GM12878 (cell line): ENCODE measurements at regions not wholly inside any gene's neighbourhood (a gene's known extent, or its start where the extent isn't known, plus 50 kb on each side); places are given as distances from the start of the nearest gene placed in this dataset.

Experiments used
- ATF2 ChIP-seq: IDR thresholded peaks from 2 replicates; pipeline ENCODE4 v1.6.1; 2012; ENCODE audit warnings: low read length, inconsistent platforms
- CHD1 ChIP-seq: IDR thresholded peaks from 2 replicates; pipeline ENCODE4 v1.6.1; 2012; ENCODE audit warnings: low read depth, low read length, improper control_type of control experiment
- CTCF ChIP-seq, 3 experiments: IDR thresholded peaks in 2 of 3; conservative IDR thresholded peaks in 1 of 3; 2 replicates each; pipeline ENCODE4 v1.5.1; 2011; ENCODE audit warnings: low read depth in 3 of 3, low read length in 3 of 3, mild to moderate bottlenecking in 3 of 3, control low read depth in 2 of 3, moderate library complexity in 2 of 3, inconsistent platforms in 1 of 3, mixed read lengths in 1 of 3; ENCODE audit not compliant: control insufficient read depth in 2 of 3, insufficient read depth in 1 of 3; ENCODE audit errors: extremely low read depth in 1 of 3
- EP300 ChIP-seq, 2 experiments: fragments of 150-350 bp in 1 of 2; IDR thresholded peaks; 2 replicates each; pipeline ENCODE4 v1.6.1; 2011 to 2012; ENCODE audit warnings: low read depth in 2 of 2, low read length in 2 of 2, borderline replicate concordance in 1 of 2, improper control_type of control experiment in 1 of 2, inconsistent platforms in 1 of 2; ENCODE audit not compliant: control insufficient read depth in 1 of 2
- EZH2 ChIP-seq: IDR thresholded peaks from 2 replicates; pipeline ENCODE4 v1.6.1; 2012; ENCODE audit warnings: low read depth, mild to moderate bottlenecking, control low read depth, inconsistent platforms, low read length, borderline replicate concordance; ENCODE audit not compliant: control insufficient read depth
- MLLT1 ChIP-seq: fragments of 450-650 bp; IDR thresholded peaks from 2 replicates; pipeline ENCODE4 v1.6.1; 2016; ENCODE audit warnings: mild to moderate bottlenecking
- ZNF217 ChIP-seq: fragments of 450-650 bp; IDR thresholded peaks from 2 replicates; pipeline ENCODE4 v1.6.1; 2017; ENCODE audit warnings: antibody characterized with exemption, mild to moderate bottlenecking

- TF ChIP-seq CHD1 (no peak), EZH2 (no peak), CTCF (IDR thresholded peaks at IDR 0.05 in 2 of 3, conservative IDR thresholded peaks at IDR 0.05 in 1 of 3; ENCODE audit: control insufficient read depth in 2 of 3, extremely low read depth in 1 of 3, insufficient read depth in 1 of 3, low read depth in 3 of 3, low read length in 3 of 3) (no peak), ATF2 (no peak), MLLT1 (no peak), EP300 (IDR thresholded peaks at IDR 0.05; ENCODE audit: borderline replicate concordance in 1 of 2, control insufficient read depth in 1 of 2, low read depth in 2 of 2, low read length in 2 of 2) (no peak), ZNF217 (no peak)
Measured at GRCh38 chr16:6576113-6576512, 756.5 kb upstream of the RBFOX1 start.
